AG09309 (cell line): ENCODE measurements at regions not wholly inside any gene's neighbourhood (a gene's known extent, or its start where the extent isn't known, plus 50 kb on each side); places are given as distances from the start of the nearest gene placed in this dataset.

Experiments used
- DNase-seq: peaks from one replicate; pipeline ENCODE4 v3.0.0-alpha.2; 2010; ENCODE audit warnings: low read depth
- H3K4me3 ChIP-seq: 2 replicates; pipeline ENCODE4 v1.5.1; 2011; ENCODE audit warnings: mild to moderate bottlenecking, low read depth, low read length, moderate library complexity; ENCODE audit not compliant: control insufficient read depth
- TF ChIP-seq, protein P1 (sequence below): IDR thresholded peaks from 2 replicates; pipeline ENCODE4 v1.5.1; 2011; ENCODE audit warnings: mild to moderate bottlenecking, low read depth, low read length, inconsistent platforms; ENCODE audit not compliant: insufficient read depth, control insufficient read depth; ENCODE audit errors: missing control alignments

DNA sequence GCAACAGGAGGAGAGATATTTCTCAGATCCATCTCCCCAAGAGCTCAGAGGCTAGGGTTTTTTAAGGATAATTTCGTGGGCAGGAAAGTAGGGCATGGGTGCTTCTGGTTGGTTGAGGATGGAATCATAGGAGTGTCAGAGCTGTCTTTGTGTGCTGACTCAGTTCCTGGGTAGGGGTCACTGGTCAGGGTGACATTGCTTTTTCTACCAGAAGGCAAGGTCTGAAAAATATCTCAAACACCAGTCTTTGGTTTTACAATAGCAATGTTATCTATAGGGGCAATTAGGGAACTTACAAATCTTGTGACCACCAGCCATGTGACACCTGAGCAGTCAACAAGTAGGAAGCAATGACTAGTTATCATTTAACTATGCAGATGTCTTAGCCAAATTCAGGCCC lies 82.9 kb upstream of the DYNLRB2 start:
- TF ChIP-seq, protein P1, sequence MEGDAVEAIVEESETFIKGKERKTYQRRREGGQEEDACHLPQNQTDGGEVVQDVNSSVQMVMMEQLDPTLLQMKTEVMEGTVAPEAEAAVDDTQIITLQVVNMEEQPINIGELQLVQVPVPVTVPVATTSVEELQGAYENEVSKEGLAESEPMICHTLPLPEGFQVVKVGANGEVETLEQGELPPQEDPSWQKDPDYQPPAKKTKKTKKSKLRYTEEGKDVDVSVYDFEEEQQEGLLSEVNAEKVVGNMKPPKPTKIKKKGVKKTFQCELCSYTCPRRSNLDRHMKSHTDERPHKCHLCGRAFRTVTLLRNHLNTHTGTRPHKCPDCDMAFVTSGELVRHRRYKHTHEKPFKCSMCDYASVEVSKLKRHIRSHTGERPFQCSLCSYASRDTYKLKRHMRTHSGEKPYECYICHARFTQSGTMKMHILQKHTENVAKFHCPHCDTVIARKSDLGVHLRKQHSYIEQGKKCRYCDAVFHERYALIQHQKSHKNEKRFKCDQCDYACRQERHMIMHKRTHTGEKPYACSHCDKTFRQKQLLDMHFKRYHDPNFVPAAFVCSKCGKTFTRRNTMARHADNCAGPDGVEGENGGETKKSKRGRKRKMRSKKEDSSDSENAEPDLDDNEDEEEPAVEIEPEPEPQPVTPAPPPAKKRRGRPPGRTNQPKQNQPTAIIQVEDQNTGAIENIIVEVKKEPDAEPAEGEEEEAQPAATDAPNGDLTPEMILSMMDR, result no peak
- no peak for DNase-seq
- H3K4me3 ChIP-seq, result no peak overlapping the region

DNA sequence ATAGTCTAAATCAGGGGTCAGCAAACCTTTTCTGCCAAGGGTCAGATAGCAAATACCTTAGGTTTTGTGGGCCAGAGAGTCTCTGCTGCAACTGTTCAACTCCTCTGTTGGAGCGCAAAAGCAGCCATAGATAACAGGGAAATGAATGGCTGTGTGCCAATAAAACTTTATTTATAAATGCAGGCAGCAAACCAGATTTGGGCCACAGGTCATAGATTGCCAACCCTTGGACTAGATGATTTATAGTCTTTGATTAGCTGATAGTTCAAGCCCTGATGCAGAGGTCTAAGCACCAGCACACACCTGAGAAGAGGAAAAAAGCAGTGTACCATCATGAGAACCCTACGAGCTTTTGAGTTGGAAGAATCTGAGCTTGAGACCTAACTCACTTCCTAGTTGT lies 86.0 kb upstream of the DYNLRB2 start:
- H3K4me3 ChIP-seq, result no peak overlapping the region
- no peak for DNase-seq
- TF ChIP-seq, protein P1, result no peak

GRCh38 chr16:80449392-80449791 lies 91.4 kb upstream of the DYNLRB2 start:
- TF ChIP-seq, protein P1, result no peak
- DNase-seq, result no peak
- no peak overlapping the region for H3K4me3 ChIP-seq

DNA sequence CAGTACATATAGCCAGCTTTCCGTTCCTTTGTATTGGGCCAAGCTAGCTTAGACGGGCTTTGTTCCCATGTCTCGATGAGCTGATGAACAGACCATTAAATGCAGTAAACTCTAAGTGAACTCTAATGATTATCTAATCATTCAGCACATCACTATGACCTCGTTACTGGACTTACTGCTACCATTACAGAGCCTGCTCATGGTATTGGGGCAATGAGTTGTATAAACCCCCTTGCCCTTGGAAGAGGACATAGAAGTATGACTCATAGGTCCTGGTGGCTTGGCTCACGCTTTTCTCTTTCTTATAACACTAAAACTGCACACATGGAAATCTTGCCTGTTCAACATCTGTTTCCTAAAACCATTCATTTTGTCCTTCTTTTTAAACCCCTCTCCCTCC lies 93.6 kb upstream of the DYNLRB2 start:
- TF ChIP-seq, protein P1, result no peak
- H3K4me3 ChIP-seq, result no peak overlapping the region
- DNase-seq, result no peak

- TF ChIP-seq, protein P1, result no peak
- no peak for DNase-seq
- H3K4me3 ChIP-seq, result no peak overlapping the region
Observed at GRCh38 chr16:80442779-80443178, 98.0 kb upstream of the DYNLRB2 start.

DNA sequence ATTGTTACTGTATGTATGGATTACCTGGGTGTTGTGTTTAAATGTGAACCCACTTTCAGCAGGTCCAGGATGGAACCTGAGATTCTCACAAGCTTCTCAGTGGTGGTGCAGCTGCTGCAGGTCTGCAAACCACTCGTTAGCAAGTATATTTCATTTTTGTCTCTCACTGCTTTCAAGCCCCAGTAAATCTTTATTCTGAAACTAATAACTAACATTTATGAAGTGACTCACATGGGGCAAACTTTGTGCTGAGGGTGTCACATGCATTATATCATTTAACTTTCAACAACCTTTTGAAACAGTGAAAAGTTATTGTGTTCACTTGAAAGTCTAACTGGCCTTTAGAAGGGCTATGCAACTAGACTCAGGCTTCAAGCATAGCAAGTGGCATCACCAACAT lies 98.9 kb upstream of the DYNLRB2 start:
- no peak overlapping the region for H3K4me3 ChIP-seq
- TF ChIP-seq, protein P1, result no peak
- no peak for DNase-seq

GRCh38 chr16:80440667-80441066 lies 100.1 kb upstream of the DYNLRB2 start:
- TF ChIP-seq, protein P1, result no peak
- DNase-seq, result no peak
- no peak overlapping the region for H3K4me3 ChIP-seq
